ENCODE measurements at regions not wholly inside any gene's neighbourhood (a gene's known extent, or its start where the extent isn't known, plus 50 kb on each side); places are given as distances from the start of the nearest gene placed in this dataset.

- no peak for DNase-seq
- Mint-ChIP-seq H3K4me1 (peaks cover 40% of the 10 kb centered on the region), H3K36me3 (ENCODE audit: low read depth) (no peaks in the 10 kb centered on the region), H3K27ac (no peak overlapping the region), H3K4me3 (no peak overlapping the region), H3K9me3 (no peaks in the 10 kb centered on the region), H3K27me3 (ENCODE audit: low read depth, poor library complexity) (peaks cover 11% of the 10 kb centered on the region)
- TF ChIP-seq CTCF (IDR thresholded peaks at IDR 0.05): no peak
Measured at GRCh38 chr11:30719371-30719770, 133.2 kb upstream of the MPPED2 start.

- Mint-ChIP-seq H3K4me1 (peaks cover 44% of the 10 kb centered on the region), H3K27ac (no peak overlapping the region), H3K9me3 (no peaks in the 10 kb centered on the region), H3K36me3 (ENCODE audit: low read depth) (no peaks in the 10 kb centered on the region), H3K27me3 (ENCODE audit: low read depth, poor library complexity) (peaks cover 11% of the 10 kb centered on the region), H3K4me3 (no peak overlapping the region)
- no peak for DNase-seq
- TF ChIP-seq CTCF (IDR thresholded peaks at IDR 0.05): no peak
Measured at GRCh38 chr11:30717641-30718040, 131.5 kb upstream of the MPPED2 start.

DNA sequence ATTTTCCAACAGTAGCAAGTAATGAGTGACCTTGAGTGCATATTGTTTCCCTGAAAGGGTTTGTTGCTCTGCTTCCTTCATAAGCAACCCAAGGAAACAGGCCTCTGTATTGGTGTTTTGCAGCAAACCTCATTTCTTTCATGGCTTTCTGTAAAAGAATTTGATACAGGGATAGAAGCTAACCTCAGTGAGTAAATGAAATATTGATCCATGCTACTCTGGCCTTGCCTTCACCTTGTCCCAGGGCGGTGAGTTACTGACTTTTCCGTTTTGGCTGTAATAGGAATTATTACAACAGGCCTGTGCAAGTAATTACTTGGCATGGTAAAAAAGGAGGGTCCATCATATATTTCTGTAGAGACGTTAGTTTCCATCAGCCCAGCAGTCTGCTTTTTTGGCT, 130.9 kb upstream of the MPPED2 start:
- no peak overlapping the region for H3K27ac Mint-ChIP-seq
- peaks cover 11% of the 10 kb centered on the region for H3K27me3 Mint-ChIP-seq (ENCODE audit: low read depth, poor library complexity)
- no peak for DNase-seq
- no peak for TF ChIP-seq CTCF (IDR thresholded peaks at IDR 0.05)
- no peak overlapping the region for H3K4me3 Mint-ChIP-seq
- H3K36me3 Mint-ChIP-seq (ENCODE audit: low read depth): no peaks in the 10 kb centered on the region
- peaks cover 45% of the 10 kb centered on the region for H3K4me1 Mint-ChIP-seq
- H3K9me3 Mint-ChIP-seq: no peaks in the 10 kb centered on the region

DNA sequence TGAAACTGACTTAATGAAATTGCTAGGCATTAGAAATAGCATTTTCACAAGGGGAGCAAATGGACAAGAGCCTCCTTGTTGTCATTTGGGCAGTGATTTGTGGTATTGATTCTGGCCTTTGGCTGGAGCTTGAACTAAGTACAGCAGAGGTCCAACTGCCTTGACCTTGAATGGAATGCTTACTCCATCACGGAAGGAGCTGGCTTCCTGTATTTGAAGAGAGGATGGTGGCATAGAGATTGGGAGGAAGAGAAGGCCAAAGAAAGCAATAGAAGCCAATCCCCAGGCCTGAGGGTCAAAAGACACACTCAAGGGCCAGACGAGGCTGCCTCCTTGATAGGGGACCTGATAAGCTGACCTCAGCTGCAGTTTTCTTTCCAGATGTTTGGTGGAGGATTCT, 126.6 kb upstream of the MPPED2 start:
- DNase-seq: no peak
- H3K27me3 Mint-ChIP-seq (ENCODE audit: low read depth, poor library complexity): peaks cover 7% of the 10 kb centered on the region
- no peak overlapping the region for H3K27ac Mint-ChIP-seq
- no peak for TF ChIP-seq CTCF (IDR thresholded peaks at IDR 0.05)
- no peaks in the 10 kb centered on the region for H3K36me3 Mint-ChIP-seq (ENCODE audit: low read depth)
- no peak overlapping the region for H3K4me3 Mint-ChIP-seq
- peaks cover 38% of the 10 kb centered on the region for H3K4me1 Mint-ChIP-seq
- no peaks in the 10 kb centered on the region for H3K9me3 Mint-ChIP-seq

DNA sequence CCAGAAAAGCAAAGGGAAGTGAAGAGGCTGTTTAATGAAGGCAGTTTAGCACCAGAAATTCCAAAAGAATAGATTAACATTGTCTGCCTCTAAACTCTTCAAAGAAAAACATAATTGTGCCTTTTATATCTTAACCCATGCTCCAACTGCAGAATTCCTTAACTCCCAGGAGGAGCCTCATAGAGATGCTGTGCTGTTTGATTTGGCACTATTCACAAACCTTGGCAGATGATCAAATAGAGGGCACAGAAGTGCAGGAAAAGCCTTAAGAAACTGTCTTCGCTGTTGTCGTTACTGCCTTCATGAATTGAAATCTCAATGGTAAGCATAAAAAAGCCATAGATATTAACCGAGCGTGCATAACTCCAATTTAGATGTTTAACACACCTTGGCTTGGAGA, 124.1 kb upstream of the MPPED2 start:
- Mint-ChIP-seq H3K27me3 (ENCODE audit: low read depth, poor library complexity) (peaks cover 7% of the 10 kb centered on the region), H3K4me3 (no peak overlapping the region)

More for the DNA sequence above, 124.1 kb upstream of the MPPED2 start:
- no peak for TF ChIP-seq CTCF (IDR thresholded peaks at IDR 0.05)
- no peak for DNase-seq
- Mint-ChIP-seq H3K27ac (no peak overlapping the region), H3K9me3 (no peaks in the 10 kb centered on the region), H3K4me1 (peaks cover 13% of the 10 kb centered on the region), H3K36me3 (ENCODE audit: low read depth) (no peaks in the 10 kb centered on the region)

Data from nephron progenitor cell (in vitro differentiated cells).